ENCODE measurements at regions not wholly inside any gene's neighbourhood (a gene's known extent, or its start where the extent isn't known, plus 50 kb on each side); places are given as distances from the start of the nearest gene placed in this dataset.

GRCh38 chr4:53800741-53801140 lies 209.5 kb upstream of the LNX1 start:
- Histone ChIP-seq H3K27ac (ENCODE audit: low read length) (no peak overlapping the region), H3K4me2 (ENCODE audit: insufficient read depth, low read length) (no peak overlapping the region), H3K9ac (ENCODE audit: low read depth, low read length) (no peak overlapping the region), H3K9me3 (ENCODE audit: insufficient read depth, low read length, severe bottlenecking) (no peaks in the 10 kb centered on the region), H3K27me3 (ENCODE audit: insufficient read depth, low read length, poor library complexity) (no peaks in the 10 kb centered on the region), H3K4me3 (ENCODE audit: low read depth in 1 of 2, low read length in 2 of 2) (no peak overlapping the region), H3K36me3 (ENCODE audit: insufficient read depth, low read length) (no peaks in the 10 kb centered on the region), H4K20me1 (ENCODE audit: insufficient read depth, low read length) (no peaks in the 10 kb centered on the region), H3K79me2 (ENCODE audit: insufficient read depth, low read length) (no peaks in the 10 kb centered on the region), H2AFZ (ENCODE audit: low read depth, low read length) (no peak overlapping the region), H3K4me1 (ENCODE audit: insufficient read depth, low read length) (no peaks in the 10 kb centered on the region)
- ATAC-seq (ENCODE audit: insufficient read depth, low read depth) = no peak
- no peak for TF ChIP-seq CTCF (IDR thresholded peaks at IDR 0.05; ENCODE audit: borderline replicate concordance, extremely low read depth, low read length, poor library complexity, severe bottlenecking)
- TF ChIP-seq EZH2 (IDR thresholded peaks at IDR 0.05; ENCODE audit: borderline replicate concordance, low read depth, low read length, severe bottlenecking) = no peak
- DNase-seq = no peak

- ATAC-seq (ENCODE audit: insufficient read depth, low read depth) = no peak
- H2AFZ ChIP-seq (ENCODE audit: low read depth, low read length) = no peak overlapping the region
- TF ChIP-seq CTCF (IDR thresholded peaks at IDR 0.05; ENCODE audit: borderline replicate concordance, extremely low read depth, low read length, poor library complexity, severe bottlenecking) (no peak), EZH2 (IDR thresholded peaks at IDR 0.05; ENCODE audit: borderline replicate concordance, low read depth, low read length, severe bottlenecking) (no peak)
- H3K9me3 ChIP-seq (ENCODE audit: insufficient read depth, low read length, severe bottlenecking) = no peaks in the 10 kb centered on the region
- no peak overlapping the region for H3K4me3 ChIP-seq (ENCODE audit: low read depth in 1 of 2, low read length in 2 of 2)
- H3K79me2 ChIP-seq (ENCODE audit: insufficient read depth, low read length) = no peaks in the 10 kb centered on the region
- no peak overlapping the region for H3K27ac ChIP-seq (ENCODE audit: low read length)
- no peak for DNase-seq
- no peaks in the 10 kb centered on the region for H3K4me1 ChIP-seq (ENCODE audit: insufficient read depth, low read length)
- H3K27me3 ChIP-seq (ENCODE audit: insufficient read depth, low read length, poor library complexity) = no peaks in the 10 kb centered on the region
- H3K4me2 ChIP-seq (ENCODE audit: insufficient read depth, low read length) = no peak overlapping the region
- no peaks in the 10 kb centered on the region for H4K20me1 ChIP-seq (ENCODE audit: insufficient read depth, low read length)
- no peaks in the 10 kb centered on the region for H3K36me3 ChIP-seq (ENCODE audit: insufficient read depth, low read length)
- no peak overlapping the region for H3K9ac ChIP-seq (ENCODE audit: low read depth, low read length)
These were observed 201.8 kb upstream of the LNX1 start for GRCh38 chr4:53793096-53793495.

- ATAC-seq (ENCODE audit: insufficient read depth, low read depth) = no peak
- Histone ChIP-seq H4K20me1 (ENCODE audit: insufficient read depth, low read length) (no peaks in the 10 kb centered on the region), H3K9me3 (ENCODE audit: insufficient read depth, low read length, severe bottlenecking) (no peaks in the 10 kb centered on the region), H3K9ac (ENCODE audit: low read depth, low read length) (no peak overlapping the region), H3K4me3 (ENCODE audit: low read depth in 1 of 2, low read length in 2 of 2) (no peak overlapping the region), H3K4me1 (ENCODE audit: insufficient read depth, low read length) (no peaks in the 10 kb centered on the region), H2AFZ (ENCODE audit: low read depth, low read length) (no peak overlapping the region), H3K79me2 (ENCODE audit: insufficient read depth, low read length) (no peaks in the 10 kb centered on the region), H3K27ac (ENCODE audit: low read length) (no peak overlapping the region), H3K36me3 (ENCODE audit: insufficient read depth, low read length) (no peaks in the 10 kb centered on the region), H3K4me2 (ENCODE audit: insufficient read depth, low read length) (no peak overlapping the region), H3K27me3 (ENCODE audit: insufficient read depth, low read length, poor library complexity) (no peaks in the 10 kb centered on the region)
- no peak for DNase-seq
- TF ChIP-seq CTCF (IDR thresholded peaks at IDR 0.05; ENCODE audit: borderline replicate concordance, extremely low read depth, low read length, poor library complexity, severe bottlenecking) (no peak), EZH2 (IDR thresholded peaks at IDR 0.05; ENCODE audit: borderline replicate concordance, low read depth, low read length, severe bottlenecking) (no peak)
These were observed 199.0 kb upstream of the LNX1 start for GRCh38 chr4:53790286-53790685.

- no peak overlapping the region for H3K27ac ChIP-seq (ENCODE audit: low read length)
- no peak overlapping the region for H3K4me3 ChIP-seq (ENCODE audit: low read depth in 1 of 2, low read length in 2 of 2)
- H3K79me2 ChIP-seq (ENCODE audit: insufficient read depth, low read length) = no peaks in the 10 kb centered on the region
- H4K20me1 ChIP-seq (ENCODE audit: insufficient read depth, low read length) = no peaks in the 10 kb centered on the region
- H3K9ac ChIP-seq (ENCODE audit: low read depth, low read length) = no peak overlapping the region
- TF ChIP-seq EZH2 (IDR thresholded peaks at IDR 0.05; ENCODE audit: borderline replicate concordance, low read depth, low read length, severe bottlenecking) (no peak), CTCF (IDR thresholded peaks at IDR 0.05; ENCODE audit: borderline replicate concordance, extremely low read depth, low read length, poor library complexity, severe bottlenecking) (no peak)
- H3K4me1 ChIP-seq (ENCODE audit: insufficient read depth, low read length) = no peaks in the 10 kb centered on the region
- ATAC-seq (ENCODE audit: insufficient read depth, low read depth) = no peak
- H3K4me2 ChIP-seq (ENCODE audit: insufficient read depth, low read length) = no peak overlapping the region
- no peaks in the 10 kb centered on the region for H3K36me3 ChIP-seq (ENCODE audit: insufficient read depth, low read length)
- H3K27me3 ChIP-seq (ENCODE audit: insufficient read depth, low read length, poor library complexity) = no peaks in the 10 kb centered on the region
- H3K9me3 ChIP-seq (ENCODE audit: insufficient read depth, low read length, severe bottlenecking) = no peaks in the 10 kb centered on the region
- DNase-seq = no peak
- no peak overlapping the region for H2AFZ ChIP-seq (ENCODE audit: low read depth, low read length)
These were observed 197.3 kb upstream of the LNX1 start for GRCh38 chr4:53788621-53789020.
